Brain microvascular endothelial cell (primary cell): ENCODE measurements at regions not wholly inside any gene's neighbourhood (a gene's known extent, or its start where the extent isn't known, plus 50 kb on each side); places are given as distances from the start of the nearest gene placed in this dataset.

Source experiments
- DNase-seq: peaks from one replicate; pipeline ENCODE4 v3.0.0-alpha.2; 2020
- H3K27ac ChIP-seq: fragments of 250-450 bp; sonication (Bioruptor Pico); 2 replicates; pipeline ENCODE4 v1.5.1; 2020; ENCODE audit warnings: mild to moderate bottlenecking, moderate library complexity
- H3K27me3 ChIP-seq: fragments of 250-450 bp; sonication (Bioruptor Pico); replicated peaks from 2 replicates; pipeline ENCODE4 v1.5.1; 2020; ENCODE audit warnings: mild to moderate bottlenecking
- H3K36me3 ChIP-seq: fragments of 250-450 bp; sonication (Bioruptor Pico); replicated peaks from 2 replicates; pipeline ENCODE4 v1.5.1; 2020; ENCODE audit warnings: mild to moderate bottlenecking
- H3K4me3 ChIP-seq: 2 replicates; pipeline ENCODE4 v1.5.1; 2011; ENCODE audit warnings: low read depth, mild to moderate bottlenecking, control low read depth, low read length, moderate library complexity
- in situ Hi-C: cut with HindIII; loops from 2 replicates; pipeline ENCODE4 v1.10.0; 2017; ENCODE audit warnings: low sequenced_read_pairs, low pct_ligation_motif_present
- TF ChIP-seq, protein P1 (sequence below): IDR thresholded peaks from 2 replicates; pipeline ENCODE4 v1.5.1; 2011; ENCODE audit warnings: low read depth, mild to moderate bottlenecking, moderate library complexity, low read length, control low read depth, inconsistent platforms; ENCODE audit errors: missing control alignments

GRCh38 chr2:155200753-155201152 is 502.3 kb downstream of the KCNJ3 start:
- Histone ChIP-seq H3K27ac (no peak overlapping the region), H3K36me3 (no peaks in the 10 kb centered on the region), H3K4me3 (no peak overlapping the region), H3K27me3 (no peaks in the 10 kb centered on the region)
- DNase-seq, result no peak
- TF ChIP-seq, protein P1, sequence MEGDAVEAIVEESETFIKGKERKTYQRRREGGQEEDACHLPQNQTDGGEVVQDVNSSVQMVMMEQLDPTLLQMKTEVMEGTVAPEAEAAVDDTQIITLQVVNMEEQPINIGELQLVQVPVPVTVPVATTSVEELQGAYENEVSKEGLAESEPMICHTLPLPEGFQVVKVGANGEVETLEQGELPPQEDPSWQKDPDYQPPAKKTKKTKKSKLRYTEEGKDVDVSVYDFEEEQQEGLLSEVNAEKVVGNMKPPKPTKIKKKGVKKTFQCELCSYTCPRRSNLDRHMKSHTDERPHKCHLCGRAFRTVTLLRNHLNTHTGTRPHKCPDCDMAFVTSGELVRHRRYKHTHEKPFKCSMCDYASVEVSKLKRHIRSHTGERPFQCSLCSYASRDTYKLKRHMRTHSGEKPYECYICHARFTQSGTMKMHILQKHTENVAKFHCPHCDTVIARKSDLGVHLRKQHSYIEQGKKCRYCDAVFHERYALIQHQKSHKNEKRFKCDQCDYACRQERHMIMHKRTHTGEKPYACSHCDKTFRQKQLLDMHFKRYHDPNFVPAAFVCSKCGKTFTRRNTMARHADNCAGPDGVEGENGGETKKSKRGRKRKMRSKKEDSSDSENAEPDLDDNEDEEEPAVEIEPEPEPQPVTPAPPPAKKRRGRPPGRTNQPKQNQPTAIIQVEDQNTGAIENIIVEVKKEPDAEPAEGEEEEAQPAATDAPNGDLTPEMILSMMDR, result no peak
- in situ Hi-C loops, result no loop called here

DNA sequence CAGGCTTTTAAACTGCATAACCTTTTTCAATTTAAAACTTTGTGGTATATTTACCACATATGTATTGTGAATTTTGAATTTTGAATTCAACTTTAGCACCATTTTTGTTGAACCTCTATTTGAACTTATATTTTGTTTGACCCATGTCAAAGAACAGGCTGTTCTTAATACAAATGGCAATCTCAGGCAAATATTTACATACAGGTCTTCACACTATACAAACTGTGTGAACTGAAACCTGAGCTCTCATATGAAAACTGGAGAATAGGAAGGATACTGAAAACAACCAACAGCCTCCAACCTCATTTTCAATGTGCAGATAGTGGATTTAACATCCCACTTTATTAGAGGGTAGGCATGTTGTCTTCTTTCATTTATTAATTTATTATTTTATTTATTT is 491.8 kb downstream of the KCNJ3 start:
- Histone ChIP-seq H3K4me3 (no peak overlapping the region), H3K27ac (no peak overlapping the region), H3K36me3 (no peaks in the 10 kb centered on the region), H3K27me3 (no peaks in the 10 kb centered on the region)
- TF ChIP-seq, protein P1, result no peak
- in situ Hi-C loops, result no loop called here
- DNase-seq, result no peak

DNA sequence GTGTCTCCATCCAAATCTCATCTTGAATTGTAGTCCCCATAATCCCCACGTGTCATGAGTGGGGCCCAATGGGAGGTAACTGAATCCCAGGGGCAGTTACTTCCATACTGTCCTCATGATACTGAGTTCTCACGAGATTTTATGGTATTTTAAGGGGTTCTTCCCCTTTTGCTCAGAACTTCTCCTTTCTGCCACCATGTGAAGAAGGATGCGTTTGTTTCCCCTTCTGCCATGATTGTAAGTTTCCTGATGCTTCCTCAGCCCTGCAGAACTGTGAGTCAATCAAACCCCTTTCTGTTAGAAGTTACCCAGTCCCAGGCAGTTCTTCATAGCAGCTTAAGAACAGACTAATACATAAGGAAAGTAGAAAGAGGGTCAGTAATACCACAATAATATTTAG is 480.4 kb downstream of the KCNJ3 start:
- H3K36me3 ChIP-seq, result no peaks in the 10 kb centered on the region
- TF ChIP-seq, protein P1, result no peak

DNA sequence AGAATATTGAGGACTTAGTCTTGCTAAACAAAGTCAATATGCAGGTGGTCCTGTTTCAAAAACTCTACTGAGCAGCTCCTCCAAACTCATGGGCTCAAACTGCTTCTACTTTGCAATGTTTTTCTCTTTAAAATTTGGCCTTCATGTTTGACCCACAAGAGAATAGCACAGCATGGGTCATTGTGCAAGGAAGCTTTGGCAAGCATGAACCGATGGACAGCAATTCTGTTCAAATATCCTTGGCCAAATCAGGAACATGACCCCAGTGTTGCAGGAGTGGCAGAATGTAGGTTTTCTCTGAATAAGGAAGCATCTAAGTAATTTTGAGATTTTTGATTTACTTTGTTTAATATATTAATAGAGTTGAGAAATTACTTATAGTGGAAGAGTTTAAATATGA is 477.9 kb downstream of the KCNJ3 start:
- Histone ChIP-seq H3K36me3 (no peaks in the 10 kb centered on the region), H3K27ac (no peak overlapping the region), H3K4me3 (no peak overlapping the region), H3K27me3 (no peaks in the 10 kb centered on the region)
- in situ Hi-C loops, result no loop called here
- no peak for DNase-seq
- TF ChIP-seq, protein P1, result no peak

More for the DNA sequence above, 480.4 kb downstream of the KCNJ3 start:
- no peaks in the 10 kb centered on the region for H3K27me3 ChIP-seq
- in situ Hi-C loops, result no loop called here
- no peak overlapping the region for H3K4me3 ChIP-seq
- DNase-seq, result no peak
- H3K27ac ChIP-seq, result no peak overlapping the region

GRCh38 chr2:155169317-155169716 is 470.8 kb downstream of the KCNJ3 start:
- in situ Hi-C loops, result no loop called here
- Histone ChIP-seq H3K4me3 (no peak overlapping the region), H3K27ac (no peak overlapping the region), H3K27me3 (no peaks in the 10 kb centered on the region), H3K36me3 (no peaks in the 10 kb centered on the region)
- DNase-seq, result no peak
- TF ChIP-seq, protein P1, result no peak

- Histone ChIP-seq H3K36me3 (no peaks in the 10 kb centered on the region), H3K27ac (no peak overlapping the region), H3K27me3 (no peaks in the 10 kb centered on the region), H3K4me3 (no peak overlapping the region)
- DNase-seq, result no peak
- TF ChIP-seq, protein P1, result no peak
- in situ Hi-C loops, result no loop called here
Observed at GRCh38 chr2:155162494-155162893, 464.0 kb downstream of the KCNJ3 start.
